ENCODE measurements at regions not wholly inside any gene's neighbourhood (a gene's known extent, or its start where the extent isn't known, plus 50 kb on each side); places are given as distances from the start of the nearest gene placed in this dataset.
"Not testable (repeated sequence)": the region's sequence is repeated elsewhere in the genome, so short reads cannot be mapped to it uniquely, and the experiment has no call there.

GRCh38 chr15:92850218-92850617 lies 49.9 kb upstream of the CHD2 start:
- CTCF ChIA-PET (ENCODE audit: partially characterized antibody); FAIRE-seq; H2BK120ac ChIP-seq (replicated peaks; ENCODE audit: low read depth, low read length): not testable (repeated sequence)

More at GRCh38 chr15:92850218-92850617, 49.9 kb upstream of the CHD2 start:
- not testable (repeated sequence) for H2BK5ac ChIP-seq (ENCODE audit: low read depth, low read length); H3K27me3 ChIP-seq (replicated peaks in 1 of 4; ENCODE audit: control insufficient read depth in 3 of 4, extremely low read depth in 1 of 4, insufficient read depth in 3 of 4, low read length in 3 of 4); H3K4ac ChIP-seq (replicated peaks; ENCODE audit: insufficient read length, low read depth, low read length); H3K4me1 ChIP-seq (replicated peaks in 1 of 4; ENCODE audit: control insufficient read depth in 3 of 4, insufficient read depth in 4 of 4, low read length in 3 of 4); H3K36me3 ChIP-seq (ENCODE audit: control insufficient read depth in 2 of 4, insufficient read depth in 4 of 4, low read length in 3 of 4); H3K9me3 ChIP-seq (ENCODE audit: insufficient read depth in 2 of 2, low read depth in 1 of 2, low read length in 1 of 2); H2AK5ac ChIP-seq (ENCODE audit: low read depth, low read length); H3K56ac ChIP-seq (replicated peaks; ENCODE audit: insufficient read length, low read depth, low read length); H3K79me1 ChIP-seq (ENCODE audit: low read depth, low read length); H2BK20ac ChIP-seq (ENCODE audit: low read length); H3K23ac ChIP-seq (ENCODE audit: insufficient read length); H3K27ac ChIP-seq (ENCODE audit: low read depth, low read length); H4K8ac ChIP-seq (ENCODE audit: extremely low read depth, insufficient read depth, low read length); H3K9ac ChIP-seq (replicated peaks in 1 of 4; ENCODE audit: extremely low read depth in 1 of 4, low read depth in 3 of 4, low read length in 3 of 4); H3K4me2 ChIP-seq (ENCODE audit: insufficient read depth in 1 of 2, low read depth in 2 of 2, low read length in 2 of 2); DNase-seq (ENCODE audit: low read depth in 1 of 2, low spot score in 2 of 2); H2BK12ac ChIP-seq (ENCODE audit: low read depth, low read length); H4K5ac ChIP-seq (ENCODE audit: insufficient read length, low read depth, low read length); H3K14ac ChIP-seq (ENCODE audit: insufficient read length); H3K18ac ChIP-seq (ENCODE audit: extremely low read depth, low read length); H3K79me2 ChIP-seq (ENCODE audit: control insufficient read depth in 1 of 2, insufficient read depth in 2 of 2, low read length in 2 of 2); H4K20me1 ChIP-seq (replicated peaks in 1 of 2; ENCODE audit: control insufficient read depth in 1 of 2, insufficient read depth in 2 of 2, low read length in 2 of 2); H3K23me2 ChIP-seq (ENCODE audit: low read depth, low read length); H4K91ac ChIP-seq (replicated peaks; ENCODE audit: insufficient read length, low read length); H3K4me3 ChIP-seq (ENCODE audit: extremely low read depth in 1 of 4, insufficient read depth in 2 of 4, low read depth in 3 of 4, low read length in 4 of 4); H2BK15ac ChIP-seq (ENCODE audit: low read length); H2AFZ ChIP-seq (ENCODE audit: low read length)
- POLR2A ChIA-PET (ENCODE audit: partially characterized antibody), result interaction anchor here (1.0 to 1.3 kb wide), 2 partner anchors 40 to 50 kb away, joined by 3 read pairs; partner anchors contain the start of gene CHD2
- WGBS, 2 experiments (ENCODE audit: extremely low coverage in 1 of 2, insufficient coverage in 1 of 2, insufficient read length in 1 of 2, insufficient replicate concordance in 2 of 2, low coverage in 1 of 2, low lambda C conversion rate in 2 of 2, missing lambda C conversion rate in 1 of 2), result 100% methylated on average over 3 of the region's 3 CpGs; no CpG with 5 or more reads in 1 of the 2 experiments
